Stimulated activated naive CD8-positive, alpha-beta T cell treated with anti-CD3 and anti-CD28 coated beads, Interleukin-15, Interleukin-2, amounts not matched to agents 100 U/mL and 50 U/mL, for 24 hours (primary cell): ENCODE measurements at regions not wholly inside any gene's neighbourhood (a gene's known extent, or its start where the extent isn't known, plus 50 kb on each side); places are given as distances from the start of the nearest gene placed in this dataset.
"Not testable (repeated sequence)": the region's sequence is repeated elsewhere in the genome, so short reads cannot be mapped to it uniquely, and the experiment has no call there.

Experiments used
- ATAC-seq: fragments of 150-1000 bp; cut with Tn5 transposase; one replicate; pipeline ENCODE4 v1.10.0; 2021
- DNase-seq: peaks from one replicate; pipeline ENCODE4 v3.0.0; 2021

DNA sequence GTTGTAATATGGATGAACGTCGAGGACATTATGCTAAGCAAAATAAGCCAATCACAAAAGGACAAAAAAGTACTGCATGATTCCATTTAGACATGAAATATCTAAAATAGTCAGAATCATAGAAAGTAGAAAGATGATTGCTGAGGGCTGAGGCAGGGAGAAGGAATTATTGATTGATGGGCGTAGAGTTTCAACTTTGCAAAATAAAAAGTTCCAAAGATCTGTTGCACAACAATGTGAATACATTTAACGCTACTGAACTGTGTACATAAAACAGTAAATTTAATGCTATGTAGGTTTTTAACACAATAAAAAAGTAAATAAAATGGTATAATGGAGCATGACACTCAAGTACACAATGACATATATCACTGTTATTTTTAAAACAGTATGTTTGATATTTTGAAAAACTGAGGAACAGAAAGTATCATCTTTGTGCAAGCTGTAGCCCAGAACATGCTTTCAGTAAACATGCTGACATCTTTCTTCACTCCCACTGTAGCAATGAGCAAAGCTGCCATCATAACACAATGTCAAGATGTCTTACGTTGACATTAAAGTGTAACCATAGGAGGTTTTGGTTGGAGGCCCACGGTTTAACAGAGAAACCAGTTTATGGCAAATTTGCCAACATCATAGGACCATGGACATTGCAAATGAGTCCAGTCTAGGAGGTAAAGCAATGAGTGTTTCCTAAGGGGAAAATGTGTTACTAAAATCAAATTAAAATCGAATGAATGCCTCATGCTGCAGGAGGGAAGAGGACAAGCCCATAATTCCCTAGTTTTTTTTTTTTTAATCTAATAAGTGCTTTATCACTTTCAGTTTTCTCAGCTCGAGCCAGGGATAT lies 125.8 kb upstream of the SGCD start:
- no peak for DNase-seq

GRCh38 chr5:156201788-156202403 lies 125.1 kb upstream of the SGCD start:
- ATAC-seq (no peak), DNase-seq (no peak)

More for the DNA sequence above, 125.8 kb upstream of the SGCD start:
- ATAC-seq: no peak

DNA sequence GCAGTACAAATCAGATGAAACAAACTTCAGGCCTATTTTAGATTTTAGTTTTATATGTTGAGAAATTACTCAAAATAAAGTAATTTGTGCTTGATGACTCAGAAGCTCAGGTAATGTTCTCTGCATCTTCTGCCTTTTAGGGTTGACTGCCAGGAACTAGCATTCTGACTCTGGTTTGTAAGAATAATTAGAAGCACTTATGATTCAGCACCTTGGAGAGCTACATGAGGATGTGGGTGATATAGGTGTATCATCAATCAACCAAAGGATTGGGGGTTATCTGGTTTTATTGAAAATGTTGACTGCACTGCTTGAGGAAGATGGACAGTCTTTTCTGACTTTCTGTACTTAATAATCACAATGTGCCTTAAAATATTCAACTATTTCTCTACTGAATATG lies 118.7 kb upstream of the SGCD start:
- ATAC-seq (no peak), DNase-seq (no peak)

DNA sequence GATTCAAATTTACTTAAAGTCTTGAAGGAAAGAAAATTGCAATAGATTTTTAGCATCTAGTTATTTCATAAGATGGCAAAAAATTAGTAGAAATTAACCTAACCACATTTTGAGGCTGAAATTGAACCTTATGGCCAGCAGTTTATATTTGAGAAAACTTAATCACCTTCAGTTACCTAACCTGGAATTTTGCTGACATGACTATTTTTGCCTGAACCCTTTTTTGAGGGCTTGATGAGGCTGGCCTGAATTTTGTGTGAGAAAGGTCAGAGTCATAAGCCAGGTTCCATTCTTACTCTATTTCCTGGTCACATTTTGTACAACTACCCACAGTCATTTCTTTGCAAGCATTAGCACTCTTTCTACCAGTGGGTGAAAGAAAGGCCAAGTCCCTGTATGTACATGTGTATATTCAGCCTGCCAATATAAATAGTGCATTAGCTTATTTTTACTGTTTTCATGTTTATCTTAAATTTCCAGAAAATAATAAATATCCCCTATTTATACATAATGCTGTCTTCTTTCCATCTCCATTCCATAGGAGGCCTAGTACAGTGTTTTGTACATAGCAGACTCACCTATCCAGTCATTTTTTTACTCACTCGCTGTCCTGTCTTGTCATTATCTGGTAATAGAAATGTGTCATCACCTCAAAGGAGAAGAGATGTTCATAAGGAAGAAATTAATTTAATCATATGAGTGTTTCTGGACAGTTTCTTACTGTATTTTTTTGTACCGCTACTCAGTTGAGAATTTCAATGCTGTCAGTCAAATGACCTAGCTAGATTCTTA lies 108.4 kb upstream of the SGCD start:
- no peak for ATAC-seq
- no peak for DNase-seq

DNA sequence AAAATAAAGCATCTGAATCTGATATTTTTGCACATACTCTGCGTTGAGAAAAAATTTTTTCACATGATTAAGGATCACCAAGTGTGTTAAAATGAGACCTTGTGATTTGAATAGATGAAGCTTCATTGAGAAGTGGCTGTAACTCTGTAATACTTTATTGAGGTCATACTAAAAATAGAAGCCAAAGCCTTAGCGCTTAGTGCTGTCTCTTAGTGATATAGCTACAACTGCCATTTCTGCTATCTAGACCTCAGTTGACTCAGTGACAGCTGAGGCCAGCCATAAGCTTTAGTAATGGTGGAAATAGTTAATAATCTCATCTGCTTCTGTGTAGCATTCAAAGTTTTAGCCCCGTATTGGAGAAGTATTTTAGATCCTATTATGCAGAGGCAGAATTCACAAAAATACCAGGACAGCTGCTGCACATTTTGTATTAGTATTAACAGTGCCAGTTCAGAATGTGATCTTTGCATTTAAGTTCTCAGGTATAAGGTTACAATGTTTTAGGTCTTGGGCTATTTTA lies 107.4 kb upstream of the SGCD start:
- ATAC-seq (no peak), DNase-seq (no peak)

GRCh38 chr5:156221816-156222215 lies 105.1 kb upstream of the SGCD start:
- DNase-seq (no peak), ATAC-seq (no peak)

- DNase-seq (no peak), ATAC-seq (no peak)
Observed at GRCh38 chr5:156223547-156223946, 103.4 kb upstream of the SGCD start.

- not testable (repeated sequence) for DNase-seq, ATAC-seq
Observed at GRCh38 chr5:156226485-156226884, 100.5 kb upstream of the SGCD start.

- DNase-seq (no peak), ATAC-seq (no peak)
Observed at GRCh38 chr5:156230887-156231286, 96.1 kb upstream of the SGCD start.

DNA sequence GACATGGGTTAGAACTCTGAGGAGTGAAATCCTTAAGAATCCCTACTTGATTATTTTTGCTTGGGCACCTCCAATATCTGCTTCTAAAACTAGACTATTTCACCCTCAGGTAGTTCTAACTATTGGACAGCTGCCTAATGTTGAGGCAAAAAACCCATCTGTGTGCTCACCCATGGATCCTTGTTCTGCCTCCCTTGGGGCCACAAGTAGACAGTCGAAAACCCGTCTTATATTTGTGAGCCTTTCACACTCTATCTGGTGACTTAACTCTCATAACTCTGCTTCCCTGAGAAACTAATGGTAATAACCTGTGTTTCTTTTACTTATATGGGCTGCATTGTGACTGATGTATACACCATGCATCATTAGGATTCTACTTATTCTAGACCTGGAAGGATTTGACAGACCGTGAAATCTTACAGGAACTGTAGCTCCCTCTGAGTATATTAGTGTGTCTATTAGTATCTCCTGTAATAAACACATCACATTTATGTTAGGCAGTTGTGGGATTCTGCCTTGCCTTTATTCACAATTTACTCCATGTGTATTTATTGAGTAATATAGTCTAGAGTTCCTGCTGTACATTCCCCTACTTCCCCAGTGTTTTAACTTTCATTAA lies 94.6 kb upstream of the SGCD start:
- DNase-seq (no peak), ATAC-seq (no peak)

DNA sequence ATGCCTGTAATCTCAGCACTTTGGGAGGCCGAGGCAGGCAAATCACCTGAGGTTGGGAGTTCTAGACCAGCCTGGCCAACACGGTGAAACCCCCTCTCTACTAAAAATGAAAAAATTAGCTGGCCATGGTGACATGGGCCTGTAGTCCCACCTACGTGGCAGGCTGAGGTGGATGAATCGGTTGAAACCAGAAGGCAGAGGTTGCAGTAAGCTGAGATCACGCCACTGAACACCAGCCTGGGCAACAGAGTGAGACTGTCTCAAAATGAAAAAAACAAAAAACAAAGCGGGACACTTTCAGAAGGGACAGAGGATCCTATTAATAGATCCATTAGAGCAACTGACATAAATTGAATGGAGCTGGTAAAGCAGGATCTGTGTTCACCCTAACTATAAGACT lies 89.6 kb upstream of the SGCD start:
- DNase-seq (no peak), ATAC-seq (no peak)

DNA sequence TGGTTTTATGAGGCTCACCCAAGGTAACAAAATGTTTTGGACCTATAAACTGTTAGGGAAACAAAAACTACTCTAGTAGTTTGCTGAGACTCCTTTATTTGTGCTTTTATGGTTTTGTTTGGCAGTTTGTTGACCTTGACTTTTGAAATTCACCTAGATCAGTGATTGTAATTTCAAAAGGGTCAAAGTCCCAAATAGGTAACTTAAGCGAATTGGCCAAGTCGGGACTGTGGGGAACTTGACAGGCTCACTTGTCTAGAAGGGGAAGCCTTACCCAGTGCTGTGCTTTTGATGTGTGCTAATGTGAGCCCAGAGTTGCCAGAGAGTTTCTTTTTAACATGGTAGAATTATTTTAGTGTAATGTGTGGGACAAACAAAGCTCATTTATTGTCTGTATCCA lies 87.2 kb upstream of the SGCD start:
- DNase-seq (no peak), ATAC-seq (no peak)

GRCh38 chr5:156240414-156240813 lies 86.5 kb upstream of the SGCD start:
- no peak for ATAC-seq
- DNase-seq: no peak

DNA sequence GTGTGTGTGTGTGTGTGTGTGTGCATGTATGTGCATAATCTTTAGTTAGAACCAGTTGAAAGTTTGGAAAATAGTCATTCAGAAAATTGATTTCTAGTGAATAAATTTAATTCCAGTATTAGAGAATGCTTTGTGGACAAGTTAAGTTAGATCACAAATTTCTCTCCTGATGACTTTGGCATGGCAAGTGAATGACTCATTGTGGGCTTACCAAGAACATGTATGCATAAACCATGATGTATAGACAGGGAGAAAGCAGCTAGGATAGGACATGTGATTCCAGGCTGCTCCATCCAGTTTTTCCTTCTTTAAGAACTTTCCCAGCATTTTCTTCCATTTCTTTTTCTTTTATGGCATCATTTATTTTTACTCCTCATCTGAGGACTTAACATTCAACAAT lies 85.7 kb upstream of the SGCD start:
- DNase-seq (no peak), ATAC-seq (no peak)

GRCh38 chr5:156245895-156246294 lies 81.1 kb upstream of the SGCD start:
- DNase-seq (no peak), ATAC-seq (no peak)

DNA sequence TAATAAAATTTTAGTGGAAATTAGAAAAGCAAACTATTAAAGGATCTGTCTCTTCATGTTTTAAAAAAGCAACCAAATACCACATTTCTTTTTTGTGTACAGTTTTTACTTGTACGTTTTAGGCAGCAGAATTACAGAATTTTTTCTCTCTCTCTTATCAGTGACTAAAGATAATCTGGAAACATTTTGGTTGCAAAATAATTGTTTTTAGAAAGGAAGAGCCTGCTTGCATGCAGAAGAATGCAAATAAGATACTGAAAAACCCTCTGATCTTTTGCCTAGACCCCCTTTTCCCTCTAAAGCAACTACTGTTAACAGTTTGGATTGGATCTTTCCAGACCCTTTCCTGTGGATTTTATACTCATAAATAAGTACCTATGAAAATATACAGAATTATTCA lies 75.9 kb upstream of the SGCD start:
- ATAC-seq (no peak), DNase-seq (no peak)

DNA sequence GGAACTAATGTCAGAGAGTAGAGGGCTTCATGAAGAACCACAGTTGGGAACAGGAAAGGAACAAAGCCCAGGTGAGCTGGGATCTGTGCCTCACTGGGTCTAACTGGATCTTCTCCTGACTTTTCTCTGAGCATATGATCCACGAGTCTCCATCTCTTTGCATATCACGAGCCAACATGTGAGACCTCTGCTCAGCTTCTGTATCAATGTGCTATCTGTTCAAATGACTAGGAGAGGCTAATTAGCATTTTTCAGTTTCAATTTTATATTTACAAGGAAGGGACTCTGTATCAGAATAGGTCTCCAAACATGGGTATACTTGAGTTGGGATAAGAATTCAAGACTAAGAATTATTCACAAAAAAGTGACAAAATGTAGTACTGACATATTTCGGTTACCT lies 73.8 kb upstream of the SGCD start:
- DNase-seq: no peak
- ATAC-seq: no peak

DNA sequence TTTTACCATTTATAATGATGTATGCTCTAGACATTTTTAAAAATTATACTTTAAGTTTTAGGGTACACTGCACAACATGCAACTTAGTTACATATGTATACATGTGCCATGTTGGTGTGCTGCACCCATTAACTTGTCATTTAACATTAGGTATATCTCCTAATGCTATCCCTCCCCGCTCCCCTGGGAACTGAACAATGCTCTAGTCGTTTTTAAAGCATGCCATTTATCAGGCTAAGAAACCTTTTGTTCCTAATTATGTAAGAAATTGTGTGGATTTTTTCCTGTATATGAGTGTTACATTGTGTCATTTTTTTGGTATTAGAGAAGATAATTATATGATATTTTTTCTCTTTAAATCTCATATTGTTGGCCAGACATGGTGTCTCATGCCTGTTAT lies 72.8 kb upstream of the SGCD start:
- no peak for ATAC-seq
- no peak for DNase-seq

DNA sequence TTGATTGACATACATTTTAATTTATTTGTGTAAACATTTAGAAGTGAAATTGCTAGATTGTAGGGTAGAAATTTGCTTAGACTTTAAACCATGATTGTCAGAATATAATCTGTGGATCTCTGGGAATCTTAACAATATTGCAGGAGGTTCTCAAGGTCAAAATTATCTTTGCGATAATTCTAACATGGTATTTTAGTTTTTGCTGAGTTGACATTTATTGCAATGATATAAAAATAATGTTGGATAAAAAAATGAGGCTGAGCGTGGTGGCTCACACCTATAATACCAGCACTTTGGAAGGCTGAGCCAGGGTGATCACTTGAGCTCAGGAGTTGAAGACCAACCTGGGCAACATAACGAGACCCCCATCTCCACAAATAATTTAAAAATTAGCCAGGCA lies 70.3 kb upstream of the SGCD start:
- no peak for ATAC-seq
- no peak for DNase-seq

DNA sequence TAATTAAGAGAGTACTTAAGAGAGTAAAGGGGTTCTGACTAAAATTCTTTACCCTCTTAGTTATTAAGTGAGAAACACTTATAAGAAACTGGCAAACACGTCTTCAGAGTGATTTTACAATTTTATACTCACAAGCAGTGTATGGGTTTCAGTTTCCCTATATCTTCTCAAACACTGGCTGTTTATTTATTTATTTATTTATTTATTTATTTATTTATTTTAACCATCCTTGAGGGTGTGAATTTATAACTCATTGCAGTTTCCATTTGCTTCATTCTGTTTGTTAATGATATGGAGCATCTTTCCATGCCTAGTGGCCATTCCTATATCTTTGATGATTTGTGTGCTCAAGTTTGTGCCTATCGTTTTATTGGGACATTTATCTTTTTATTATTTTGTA lies 68.0 kb upstream of the SGCD start:
- ATAC-seq (no peak), DNase-seq (no peak)

DNA sequence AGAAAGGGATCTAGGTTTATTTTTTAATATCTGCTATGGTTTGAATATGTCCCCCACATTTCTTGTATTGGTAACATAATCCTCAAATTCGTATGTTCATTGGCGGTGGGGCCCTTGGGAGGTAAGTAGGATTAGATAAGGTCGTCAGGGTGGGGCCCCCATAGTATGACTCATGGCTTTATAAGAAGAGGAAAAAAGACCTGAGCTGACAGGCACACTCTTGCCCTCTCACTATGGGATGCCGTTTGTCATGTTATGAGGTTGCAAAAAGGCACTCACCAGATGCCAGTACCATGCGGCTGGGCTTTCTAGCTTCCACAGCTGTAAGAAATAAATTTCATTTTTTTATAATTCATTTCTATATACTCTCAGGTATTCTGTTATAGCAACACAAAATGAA lies 67.3 kb upstream of the SGCD start:
- DNase-seq (no peak), ATAC-seq (no peak)

DNA sequence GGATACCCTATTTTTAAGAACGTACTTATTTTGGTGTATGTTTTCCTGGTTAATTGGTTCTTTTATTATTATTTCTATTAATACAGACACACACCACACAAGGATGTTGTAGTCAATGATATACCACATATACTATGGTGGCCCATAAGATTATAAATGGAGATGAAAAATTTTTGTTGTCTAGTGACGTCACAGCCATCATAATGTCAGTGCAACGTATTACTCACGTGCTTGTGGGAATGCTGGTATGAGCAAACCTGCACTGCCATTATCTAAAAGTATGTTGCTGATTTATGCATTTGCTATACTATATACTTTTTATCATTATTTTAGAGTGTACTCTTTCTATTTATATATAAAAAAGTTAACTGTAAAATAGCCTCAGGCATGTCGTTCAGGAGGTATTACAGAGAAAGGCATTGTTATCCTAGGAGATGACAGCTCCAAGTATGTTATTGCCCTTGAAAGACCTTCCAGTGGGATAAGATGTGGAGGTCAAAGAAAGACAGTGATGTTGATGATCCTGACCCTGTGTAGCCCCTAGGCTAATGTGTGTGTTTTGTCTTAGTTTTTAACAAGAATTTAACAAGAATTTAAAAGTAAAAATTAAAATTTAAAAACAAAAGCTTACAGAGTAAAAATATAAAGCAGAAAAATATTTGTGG lies 65.6 kb upstream of the SGCD start:
- no peak for ATAC-seq
- no peak for DNase-seq
